ENCODE measurements at regions not wholly inside any gene's neighbourhood (a gene's known extent, or its start where the extent isn't known, plus 50 kb on each side); places are given as distances from the start of the nearest gene placed in this dataset.

DNA sequence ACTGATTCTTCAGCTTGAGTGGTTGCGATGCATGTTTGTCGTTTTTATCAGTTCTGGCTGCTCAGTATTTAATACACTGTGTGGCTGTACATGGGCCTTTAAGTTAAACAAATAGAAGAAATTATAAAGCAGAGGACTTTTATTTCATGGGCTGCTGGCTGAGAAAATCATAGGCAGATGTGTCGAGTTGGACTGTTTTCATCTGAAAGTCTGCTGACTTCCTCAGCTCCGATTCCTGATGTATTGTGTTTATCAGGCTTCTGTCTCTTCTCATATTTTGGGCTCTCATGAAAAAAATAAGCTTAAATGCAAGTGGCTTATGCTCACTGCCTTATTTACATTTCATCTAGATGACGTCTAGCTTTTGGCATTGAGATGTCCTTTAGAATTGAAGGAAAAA is 129.5 kb upstream of the GGTLC1 start:
- TF ChIP-seq, protein P1, sequence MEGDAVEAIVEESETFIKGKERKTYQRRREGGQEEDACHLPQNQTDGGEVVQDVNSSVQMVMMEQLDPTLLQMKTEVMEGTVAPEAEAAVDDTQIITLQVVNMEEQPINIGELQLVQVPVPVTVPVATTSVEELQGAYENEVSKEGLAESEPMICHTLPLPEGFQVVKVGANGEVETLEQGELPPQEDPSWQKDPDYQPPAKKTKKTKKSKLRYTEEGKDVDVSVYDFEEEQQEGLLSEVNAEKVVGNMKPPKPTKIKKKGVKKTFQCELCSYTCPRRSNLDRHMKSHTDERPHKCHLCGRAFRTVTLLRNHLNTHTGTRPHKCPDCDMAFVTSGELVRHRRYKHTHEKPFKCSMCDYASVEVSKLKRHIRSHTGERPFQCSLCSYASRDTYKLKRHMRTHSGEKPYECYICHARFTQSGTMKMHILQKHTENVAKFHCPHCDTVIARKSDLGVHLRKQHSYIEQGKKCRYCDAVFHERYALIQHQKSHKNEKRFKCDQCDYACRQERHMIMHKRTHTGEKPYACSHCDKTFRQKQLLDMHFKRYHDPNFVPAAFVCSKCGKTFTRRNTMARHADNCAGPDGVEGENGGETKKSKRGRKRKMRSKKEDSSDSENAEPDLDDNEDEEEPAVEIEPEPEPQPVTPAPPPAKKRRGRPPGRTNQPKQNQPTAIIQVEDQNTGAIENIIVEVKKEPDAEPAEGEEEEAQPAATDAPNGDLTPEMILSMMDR (IDR thresholded peaks at IDR 0.05) = no peak
- TF ChIP-seq POLR2A (IDR thresholded peaks at IDR 0.05) = no peak

All from upper lobe of left lung (tissue), 4 donors.